RWPE2 (cell line): ENCODE measurements at regions not wholly inside any gene's neighbourhood (a gene's known extent, or its start where the extent isn't known, plus 50 kb on each side); places are given as distances from the start of the nearest gene placed in this dataset.

Experiments
- ATAC-seq: fragments of 200-7000 bp; cut with Tn5 transposase; 3 replicates; pipeline ENCODE4 v1.9.1; 2021; ENCODE audit warnings: low read depth
- DNase-seq: peaks from one replicate; pipeline ENCODE4 v3.0.0-alpha.2; 2020; ENCODE audit warnings: low spot score
- H3K27ac ChIP-seq: fragments of 450-650 bp; 2 replicates; pipeline ENCODE4 v1.5.1; 2017; ENCODE audit warnings: mild to moderate bottlenecking; ENCODE audit not compliant: poor library complexity, severe bottlenecking
- H3K27me3 ChIP-seq: fragments of 250-450 bp; sonication (Bioruptor Pico); 2 replicates; pipeline ENCODE4 v1.5.1; 2021; ENCODE audit warnings: mild to moderate bottlenecking, moderate library complexity; ENCODE audit not compliant: insufficient read depth, poor library complexity, severe bottlenecking
- H3K36me3 ChIP-seq: fragments of 250-450 bp; sonication (Bioruptor Pico); 2 replicates; pipeline ENCODE4 v1.5.1; 2020; ENCODE audit warnings: low read depth, mild to moderate bottlenecking, moderate library complexity
- H3K4me1 ChIP-seq: fragments of 250-450 bp; sonication (Bioruptor Pico); 2 replicates; pipeline ENCODE4 v1.5.1; 2021; ENCODE audit warnings: mild to moderate bottlenecking, moderate library complexity; ENCODE audit not compliant: insufficient read depth, poor library complexity, severe bottlenecking
- H3K4me3 ChIP-seq: fragments of 250-450 bp; sonication (Bioruptor Pico); 2 replicates; pipeline ENCODE4 v1.5.1; 2021; ENCODE audit warnings: mild to moderate bottlenecking, moderate library complexity; ENCODE audit not compliant: severe bottlenecking
- H3K9me3 ChIP-seq: fragments of 250-450 bp; sonication (Bioruptor Pico); 2 replicates; pipeline ENCODE4 v1.5.1; 2021; ENCODE audit warnings: mild to moderate bottlenecking, moderate library complexity; ENCODE audit not compliant: severe bottlenecking
- TF ChIP-seq, protein P1 (sequence below): fragments of 450-650 bp; IDR thresholded peaks from one replicate; pipeline ENCODE4 v1.5.1; 2017; ENCODE audit warnings: mild to moderate bottlenecking, moderate library complexity; ENCODE audit not compliant: poor library complexity, severe bottlenecking

DNA sequence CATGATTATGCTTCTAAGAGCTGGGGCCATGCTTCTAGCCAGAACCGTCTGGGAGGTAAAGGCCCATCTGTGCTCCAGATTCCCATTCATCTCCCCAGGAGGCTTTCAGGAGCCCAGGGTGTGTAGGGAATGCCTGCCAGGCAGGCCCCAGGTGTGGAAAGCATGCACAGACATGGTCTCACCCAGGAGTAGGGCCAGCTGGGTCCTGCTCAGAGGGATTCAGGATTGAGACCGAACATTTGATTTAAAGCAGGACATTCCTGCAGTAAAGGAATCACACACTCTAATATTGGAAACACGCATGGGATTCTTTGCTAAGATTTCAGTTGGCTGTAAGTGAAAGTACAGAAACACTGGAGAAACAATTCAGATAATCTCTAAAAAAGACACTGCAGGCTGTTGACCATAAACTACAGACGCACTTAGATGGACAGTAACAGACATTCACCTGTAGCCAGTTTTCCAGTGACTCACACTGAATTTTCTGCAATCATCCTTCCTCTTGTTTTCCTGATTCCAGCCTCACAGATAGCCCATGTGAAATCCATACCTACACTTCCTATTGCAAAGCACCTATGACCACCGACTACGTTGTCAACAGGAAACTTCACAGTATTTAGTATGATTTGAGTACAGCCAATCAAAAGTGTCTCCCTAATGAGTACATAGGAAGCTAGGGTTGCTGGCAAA is 257.8 kb downstream of the TBC1D4 start:
- Histone ChIP-seq H3K27ac (peak overlapping the region; percentile 32), H3K4me3 (no peak overlapping the region)
- TF ChIP-seq, protein P1, sequence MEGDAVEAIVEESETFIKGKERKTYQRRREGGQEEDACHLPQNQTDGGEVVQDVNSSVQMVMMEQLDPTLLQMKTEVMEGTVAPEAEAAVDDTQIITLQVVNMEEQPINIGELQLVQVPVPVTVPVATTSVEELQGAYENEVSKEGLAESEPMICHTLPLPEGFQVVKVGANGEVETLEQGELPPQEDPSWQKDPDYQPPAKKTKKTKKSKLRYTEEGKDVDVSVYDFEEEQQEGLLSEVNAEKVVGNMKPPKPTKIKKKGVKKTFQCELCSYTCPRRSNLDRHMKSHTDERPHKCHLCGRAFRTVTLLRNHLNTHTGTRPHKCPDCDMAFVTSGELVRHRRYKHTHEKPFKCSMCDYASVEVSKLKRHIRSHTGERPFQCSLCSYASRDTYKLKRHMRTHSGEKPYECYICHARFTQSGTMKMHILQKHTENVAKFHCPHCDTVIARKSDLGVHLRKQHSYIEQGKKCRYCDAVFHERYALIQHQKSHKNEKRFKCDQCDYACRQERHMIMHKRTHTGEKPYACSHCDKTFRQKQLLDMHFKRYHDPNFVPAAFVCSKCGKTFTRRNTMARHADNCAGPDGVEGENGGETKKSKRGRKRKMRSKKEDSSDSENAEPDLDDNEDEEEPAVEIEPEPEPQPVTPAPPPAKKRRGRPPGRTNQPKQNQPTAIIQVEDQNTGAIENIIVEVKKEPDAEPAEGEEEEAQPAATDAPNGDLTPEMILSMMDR = no peak

DNA sequence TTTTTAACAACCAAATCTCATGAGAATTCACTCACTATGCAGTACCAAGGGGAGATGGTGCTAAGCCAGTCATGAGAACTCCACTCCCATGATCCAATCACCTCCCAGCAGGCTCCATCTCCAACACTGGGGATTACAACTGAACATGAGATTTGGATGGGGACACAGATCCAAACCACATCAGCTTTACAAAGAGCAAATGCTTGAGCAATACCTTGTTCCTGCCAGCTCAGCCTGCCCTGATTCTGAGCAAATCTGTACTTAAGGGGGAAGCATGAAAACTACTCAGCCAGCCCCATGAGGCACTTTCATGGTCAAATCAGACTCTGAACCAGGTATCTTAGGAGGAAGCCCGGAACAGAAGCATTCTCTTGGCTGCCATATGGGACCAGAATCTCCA is 259.9 kb downstream of the TBC1D4 start:
- Histone ChIP-seq H3K9me3 (no peaks in the 10 kb centered on the region), H3K27me3 (no peaks in the 10 kb centered on the region), H3K36me3 (no peaks in the 10 kb centered on the region), H3K27ac (no peak overlapping the region), H3K4me3 (no peak overlapping the region), H3K4me1 (peaks cover 18% of the 10 kb centered on the region)
- DNase-seq (no peak), ATAC-seq (no peak)
- TF ChIP-seq, protein P1 = no peak

More for the DNA sequence above, 257.8 kb downstream of the TBC1D4 start:
- peaks cover 20% of the 10 kb centered on the region for H3K4me1 ChIP-seq
- no peaks in the 10 kb centered on the region for H3K27me3 ChIP-seq
- H3K36me3 ChIP-seq = no peaks in the 10 kb centered on the region
- DNase-seq (no peak), ATAC-seq (0 out of 3 replicates have a peak, but pooled peaks have one; percentile 8)
- H3K9me3 ChIP-seq = no peaks in the 10 kb centered on the region

DNA sequence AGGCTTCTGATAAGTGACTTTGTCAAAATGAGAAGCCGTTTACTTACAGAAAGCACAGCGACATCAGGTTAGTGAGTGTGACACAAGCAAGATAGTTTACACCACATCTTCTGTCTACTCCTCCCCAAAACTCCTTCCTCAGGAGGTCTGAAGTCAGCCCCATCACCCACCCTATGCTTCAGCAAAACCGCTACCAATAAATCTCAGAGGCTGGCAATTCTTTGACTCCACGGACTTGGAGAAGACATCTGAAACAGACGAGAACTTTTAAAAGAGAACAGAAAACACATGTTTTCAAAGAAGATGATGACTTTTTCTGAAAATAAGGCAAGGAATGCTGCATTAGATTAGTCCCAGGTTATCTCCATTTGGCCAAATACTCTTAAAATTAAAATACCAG is 261.1 kb downstream of the TBC1D4 start:
- Histone ChIP-seq H3K9me3 (no peaks in the 10 kb centered on the region), H3K36me3 (no peaks in the 10 kb centered on the region), H3K4me1 (peaks cover 8% of the 10 kb centered on the region), H3K27me3 (no peaks in the 10 kb centered on the region), H3K27ac (no peak overlapping the region), H3K4me3 (no peak overlapping the region)
- TF ChIP-seq, protein P1 = no peak
- ATAC-seq = no peak
- no peak for DNase-seq

DNA sequence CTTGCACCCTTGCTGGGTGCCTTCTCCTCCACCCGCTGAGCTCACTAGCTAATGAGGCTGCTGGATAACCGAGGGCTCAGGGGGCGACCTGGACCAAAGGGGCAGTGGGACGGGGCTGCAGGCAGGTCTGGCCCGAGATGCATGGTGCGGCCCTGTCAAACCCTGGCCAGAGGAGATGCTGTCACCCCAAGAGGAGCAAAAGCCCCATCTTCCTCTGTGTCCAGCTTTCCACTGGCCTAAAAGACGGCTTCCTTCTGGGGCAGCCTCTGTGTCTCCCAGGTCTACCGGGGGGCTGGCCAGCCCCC is 261.8 kb downstream of the TBC1D4 start:
- peaks cover 8% of the 10 kb centered on the region for H3K4me1 ChIP-seq
- no peak overlapping the region for H3K4me3 ChIP-seq
- H3K27me3 ChIP-seq = no peaks in the 10 kb centered on the region
- H3K36me3 ChIP-seq = no peaks in the 10 kb centered on the region
- ATAC-seq (no peak), DNase-seq (no peak)
- TF ChIP-seq, protein P1 = no peak
- H3K27ac ChIP-seq = no peak overlapping the region
- H3K9me3 ChIP-seq = no peaks in the 10 kb centered on the region

DNA sequence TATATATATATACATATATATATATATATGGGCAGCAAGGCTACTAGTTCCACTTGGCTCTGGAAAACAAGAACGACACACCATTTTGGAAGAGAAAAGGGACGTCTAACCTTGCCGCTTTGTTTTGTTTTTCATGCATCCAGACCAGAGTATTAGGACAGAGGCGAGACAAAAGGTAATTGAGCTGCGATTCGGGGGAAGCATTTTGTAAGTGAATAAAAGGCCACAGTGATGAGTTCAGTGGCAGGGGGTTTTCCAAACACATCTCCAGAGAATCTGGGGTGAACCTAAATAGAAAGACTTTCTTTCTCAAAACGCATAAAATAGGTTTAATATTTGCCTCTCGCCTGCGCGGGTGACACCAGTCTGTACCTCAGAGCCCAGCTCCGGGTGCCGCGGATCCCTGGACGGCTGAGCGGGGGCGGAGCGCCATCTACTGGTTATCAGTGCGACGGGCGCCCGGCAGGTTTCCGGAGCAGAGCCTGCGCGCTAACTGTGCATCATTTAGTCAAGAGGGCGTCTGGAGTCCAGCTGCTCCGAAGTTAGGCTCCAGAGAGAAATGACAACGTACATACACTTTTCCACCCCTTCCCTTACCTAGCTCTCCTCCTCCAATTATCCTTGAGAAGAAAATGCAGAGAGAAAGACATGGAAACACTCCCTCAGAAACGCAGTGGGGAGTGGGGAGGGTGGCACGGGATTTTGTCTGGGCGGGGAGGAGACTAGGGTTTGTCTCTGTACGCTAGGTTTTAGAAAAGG is 262.3 kb downstream of the TBC1D4 start:
- TF ChIP-seq, protein P1 = peak; percentile 94
- H3K4me3 ChIP-seq = no peak overlapping the region
- ATAC-seq = peak; percentile 87
- no peaks in the 10 kb centered on the region for H3K9me3 ChIP-seq
- H3K27ac ChIP-seq = no peak overlapping the region
- H3K36me3 ChIP-seq = no peaks in the 10 kb centered on the region
- H3K4me1 ChIP-seq = peaks cover 7% of the 10 kb centered on the region
- peak; percentile 74 for DNase-seq
- H3K27me3 ChIP-seq = no peaks in the 10 kb centered on the region
